Lower leg skin (tissue), 3 donors: ENCODE measurements at regions not wholly inside any gene's neighbourhood (a gene's known extent, or its start where the extent isn't known, plus 50 kb on each side); places are given as distances from the start of the nearest gene placed in this dataset.

Experiments used
- CTCF ChIP-seq, 3 donors: fragments of 450-650 bp; IDR thresholded peaks; one replicate each; pipeline ENCODE4 v1.5.1; 2016; ENCODE audit warnings: antibody characterized with exemption in 3 of 3, mild to moderate bottlenecking in 3 of 3, moderate library complexity in 2 of 3
- POLR2A ChIP-seq, 2 donors: fragments of 450-650 bp; IDR thresholded peaks; one replicate each; pipeline ENCODE4 v1.6.1; 2016 to 2017; ENCODE audit warnings: antibody characterized with exemption in 2 of 2, mild to moderate bottlenecking in 1 of 2, moderate library complexity in 1 of 2

- no peak for TF ChIP-seq CTCF (IDR thresholded peaks at IDR 0.05)
- TF ChIP-seq POLR2A (IDR thresholded peaks at IDR 0.05), result no peak
Measured at GRCh38 chr11:26823963-26824362, 102.1 kb upstream of the SLC5A12 start.
